Spleen (tissue), 7 donors: ENCODE measurements at regions not wholly inside any gene's neighbourhood (a gene's known extent, or its start where the extent isn't known, plus 50 kb on each side); places are given as distances from the start of the nearest gene placed in this dataset.

Experiments used
- POLR2A ChIP-seq, 3 donors: fragments of 450-650 bp; IDR thresholded peaks; one replicate each; pipeline ENCODE4 v1.5.1; 2017; ENCODE audit warnings: antibody characterized with exemption in 3 of 3, mild to moderate bottlenecking in 1 of 3
- POLR2AphosphoS5 ChIP-seq, 3 donors: sonication (generic); formaldehyde crosslinking; IDR thresholded peaks; one replicate each; pipeline ENCODE4 v1.5.1; 2017; ENCODE audit warnings: antibody characterized with exemption in 3 of 3
- TF ChIP-seq, protein P1 (sequence below), 11 experiments: fragments of 200-600 bp in 7 of 11; fragments of 450-650 bp in 4 of 11; sonication (generic) in 4 of 11; IDR thresholded peaks in 8 of 11; conservative IDR thresholded peaks in 3 of 11; 1 replicate in 7 of 11; 2 replicates in 4 of 11; pipeline versions ENCODE4 v1.4.0 to v1.8.0; 2016 to 2021; ENCODE audit warnings: antibody characterized with exemption in 11 of 11, inconsistent platforms in 4 of 11, mild to moderate bottlenecking in 1 of 11
- donor health status: DM: no; HTN: no; CAD: no; lungs with moderate emphysema.
- donor health status: DM: no; HTN: no; CAD: no.
- donor health status: DM: no; HTN: no; CAD: no.

DNA sequence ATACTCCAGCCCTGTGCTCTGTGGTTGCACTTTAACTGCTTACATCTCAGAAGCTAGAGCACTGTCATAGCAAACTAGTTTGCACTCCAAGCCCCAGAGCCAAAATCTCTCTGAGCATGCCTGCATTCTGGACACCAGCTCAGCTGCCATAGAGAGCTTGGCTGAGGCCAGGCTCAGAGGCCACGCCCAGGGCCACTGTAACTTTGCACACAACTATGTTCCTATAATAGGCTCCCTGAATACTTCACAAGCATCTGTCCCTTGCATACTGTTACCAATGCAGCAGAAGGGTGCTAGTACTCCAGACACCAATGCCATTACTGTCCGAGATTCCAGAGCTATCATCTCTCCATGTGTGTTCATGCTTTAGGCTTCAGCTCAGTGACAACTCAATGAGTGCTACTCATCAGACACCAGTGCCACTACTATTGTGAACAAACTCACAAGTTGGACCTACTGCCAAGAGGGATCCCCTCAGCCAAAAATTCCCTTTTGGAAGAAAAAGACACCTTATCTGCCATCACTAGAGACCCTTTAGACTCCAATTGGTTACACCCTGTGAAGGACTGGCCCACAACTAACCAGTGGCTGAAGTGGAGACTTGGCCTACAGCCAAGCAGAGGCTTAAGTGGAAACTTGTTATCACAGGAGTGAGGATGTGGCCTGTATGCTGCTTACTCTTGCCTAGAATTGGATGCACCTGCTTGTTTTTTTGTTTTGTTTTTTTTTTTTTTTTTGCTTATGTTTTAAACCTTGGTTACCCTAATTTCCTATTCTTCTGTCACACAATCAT is 211.6 kb upstream of the MAGI2 start:
- TF ChIP-seq POLR2AphosphoS5 (IDR thresholded peaks at IDR 0.05), result no peak
- TF ChIP-seq, protein P1, sequence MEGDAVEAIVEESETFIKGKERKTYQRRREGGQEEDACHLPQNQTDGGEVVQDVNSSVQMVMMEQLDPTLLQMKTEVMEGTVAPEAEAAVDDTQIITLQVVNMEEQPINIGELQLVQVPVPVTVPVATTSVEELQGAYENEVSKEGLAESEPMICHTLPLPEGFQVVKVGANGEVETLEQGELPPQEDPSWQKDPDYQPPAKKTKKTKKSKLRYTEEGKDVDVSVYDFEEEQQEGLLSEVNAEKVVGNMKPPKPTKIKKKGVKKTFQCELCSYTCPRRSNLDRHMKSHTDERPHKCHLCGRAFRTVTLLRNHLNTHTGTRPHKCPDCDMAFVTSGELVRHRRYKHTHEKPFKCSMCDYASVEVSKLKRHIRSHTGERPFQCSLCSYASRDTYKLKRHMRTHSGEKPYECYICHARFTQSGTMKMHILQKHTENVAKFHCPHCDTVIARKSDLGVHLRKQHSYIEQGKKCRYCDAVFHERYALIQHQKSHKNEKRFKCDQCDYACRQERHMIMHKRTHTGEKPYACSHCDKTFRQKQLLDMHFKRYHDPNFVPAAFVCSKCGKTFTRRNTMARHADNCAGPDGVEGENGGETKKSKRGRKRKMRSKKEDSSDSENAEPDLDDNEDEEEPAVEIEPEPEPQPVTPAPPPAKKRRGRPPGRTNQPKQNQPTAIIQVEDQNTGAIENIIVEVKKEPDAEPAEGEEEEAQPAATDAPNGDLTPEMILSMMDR (IDR thresholded peaks at IDR 0.05 in 8 of 11, conservative IDR thresholded peaks at IDR 0.05 in 3 of 11), result no peak
- no peak for TF ChIP-seq POLR2A (IDR thresholded peaks at IDR 0.05)
